ENCODE measurements at regions not wholly inside any gene's neighbourhood (a gene's known extent, or its start where the extent isn't known, plus 50 kb on each side); places are given as distances from the start of the nearest gene placed in this dataset.

DNA sequence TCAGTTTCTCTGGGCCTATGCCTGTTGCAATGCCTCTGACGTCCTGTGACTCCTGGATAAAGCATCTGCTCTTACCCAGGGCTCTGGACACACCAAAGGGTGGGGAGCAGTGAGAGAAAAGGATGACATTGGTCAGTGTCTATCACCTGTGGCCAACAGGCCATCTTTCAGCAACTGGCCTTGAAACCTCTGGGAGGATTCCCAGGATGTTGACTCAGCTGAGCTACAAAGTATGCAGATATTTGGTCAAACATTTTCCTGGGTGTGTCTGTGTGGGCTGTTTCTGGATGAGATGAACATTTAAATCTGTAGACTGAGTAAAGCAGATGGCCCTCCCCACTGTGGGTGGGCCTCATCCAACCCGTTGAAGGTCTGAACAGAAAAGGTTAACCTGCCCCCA is 149.9 kb downstream of the SPATA19 start:
- no peak for DNase-seq (ENCODE audit: low read depth)

DNA sequence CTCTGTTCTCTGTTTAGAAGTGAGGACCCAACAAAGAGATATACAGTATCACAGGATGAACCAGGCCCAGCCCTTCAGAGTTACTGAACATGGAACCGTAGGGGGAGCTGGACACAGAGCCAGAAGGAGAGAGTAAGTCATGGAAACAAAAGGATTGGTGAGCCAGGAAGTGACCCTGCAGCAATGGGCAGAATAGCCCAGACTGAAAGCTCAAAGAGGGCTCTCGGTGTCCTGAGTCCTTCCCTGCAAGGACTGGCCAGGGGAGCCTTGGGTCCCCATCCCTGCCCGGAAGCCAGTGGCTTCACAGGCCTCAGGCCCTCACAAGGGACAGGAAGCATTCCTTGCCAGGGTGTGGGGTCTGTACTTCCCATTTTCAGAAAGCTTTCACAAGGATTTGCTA is 150.6 kb downstream of the SPATA19 start:
- DNase-seq (ENCODE audit: low read depth), result no peak

DNA sequence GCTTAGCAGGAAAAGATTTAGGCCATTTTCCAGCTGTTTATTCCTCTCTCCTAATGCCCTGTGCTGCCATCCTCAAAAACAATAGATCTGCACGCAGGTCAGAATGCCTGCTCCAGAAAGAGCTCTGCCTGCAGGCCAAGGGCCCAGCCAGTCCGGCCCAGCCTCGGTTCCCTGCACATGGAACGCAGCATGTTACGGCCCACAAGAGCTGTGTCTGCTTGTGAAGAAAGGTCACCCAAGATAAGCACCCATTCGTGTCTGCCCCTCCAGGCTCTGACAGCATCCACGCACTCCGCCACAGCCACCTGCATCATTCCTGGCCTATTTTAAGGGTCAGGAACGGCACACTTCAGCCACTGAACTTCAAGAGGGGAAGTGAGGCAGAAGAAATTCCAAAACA is 152.2 kb downstream of the SPATA19 start:
- DNase-seq (ENCODE audit: low read depth), result no peak

DNA sequence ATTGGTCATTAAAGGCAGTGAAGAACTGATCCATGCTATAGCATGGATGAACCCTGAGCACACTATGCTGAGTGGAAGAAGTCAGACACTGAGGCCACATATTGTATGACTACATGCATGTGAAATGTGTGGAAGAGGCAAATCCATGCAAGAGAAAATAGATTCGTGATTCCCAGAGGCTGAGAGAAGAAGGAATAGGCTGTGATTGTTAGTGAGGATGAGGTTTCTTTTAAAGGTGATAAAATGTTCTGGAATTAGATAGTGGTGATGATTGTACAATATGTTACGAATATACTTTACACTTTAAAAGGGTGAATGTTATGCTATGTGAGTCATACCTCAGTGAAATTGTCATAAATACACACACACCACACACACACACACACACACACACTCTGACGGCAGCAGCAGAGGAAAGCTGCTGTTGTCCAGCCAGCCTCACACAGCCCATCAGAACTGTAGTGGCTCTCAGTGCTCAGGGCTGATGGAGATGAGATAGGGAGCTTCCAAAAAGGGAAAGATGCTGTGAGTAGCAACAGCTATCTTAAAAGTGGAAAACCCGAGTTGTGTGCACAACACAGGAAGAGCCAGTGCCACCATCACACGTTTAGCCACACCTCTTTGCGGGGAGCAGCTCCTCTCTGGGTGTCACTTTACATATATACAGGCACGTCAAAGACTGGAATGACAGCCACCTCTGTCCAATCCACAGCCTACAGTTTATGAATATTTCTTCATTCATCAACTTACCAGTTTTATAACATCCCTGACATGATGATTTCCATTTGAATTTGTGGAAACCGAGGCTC is 153.0 kb downstream of the SPATA19 start:
- no peak for DNase-seq (ENCODE audit: low read depth)

DNA sequence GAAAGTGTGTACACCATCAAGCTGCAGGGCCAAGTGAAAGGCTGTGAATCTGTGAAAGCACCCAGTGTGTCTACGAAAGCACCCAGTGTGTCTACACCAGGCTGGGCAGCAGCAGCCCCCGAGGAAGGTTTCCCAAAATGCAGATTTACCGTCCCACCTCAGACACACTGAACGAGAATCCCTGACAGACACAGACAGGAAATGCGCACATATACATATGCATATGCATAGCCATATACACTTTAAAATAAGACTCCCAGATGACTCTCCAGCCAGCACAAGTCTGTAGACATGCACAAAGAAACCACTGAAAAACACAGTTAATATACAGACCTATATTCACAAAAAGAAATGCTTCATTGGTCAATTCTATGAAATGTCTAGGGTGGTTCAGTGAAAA is 155.5 kb upstream of the OPCML start:
- DNase-seq (ENCODE audit: low read depth), result no peak

DNA sequence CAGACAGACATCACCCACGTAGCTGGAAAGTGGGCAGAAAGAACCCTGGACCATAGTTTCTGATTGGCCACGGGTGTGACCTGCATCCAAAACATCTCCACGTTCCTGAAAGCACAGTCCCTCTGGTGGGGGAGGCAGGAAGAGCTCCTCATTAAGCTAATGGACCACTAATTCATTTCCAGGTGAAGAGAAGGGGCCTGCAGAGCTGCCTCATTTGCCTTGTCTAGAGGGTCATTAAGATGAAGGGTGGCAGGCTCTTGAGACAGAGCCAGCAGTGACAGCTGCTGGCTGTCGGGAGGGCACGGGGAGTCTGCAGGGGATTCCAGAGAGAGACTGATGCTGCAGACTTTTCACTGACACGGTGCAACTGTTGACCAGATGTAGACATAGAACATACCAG is 149.6 kb upstream of the OPCML start:
- DNase-seq (ENCODE audit: low read depth), result no peak

DNA sequence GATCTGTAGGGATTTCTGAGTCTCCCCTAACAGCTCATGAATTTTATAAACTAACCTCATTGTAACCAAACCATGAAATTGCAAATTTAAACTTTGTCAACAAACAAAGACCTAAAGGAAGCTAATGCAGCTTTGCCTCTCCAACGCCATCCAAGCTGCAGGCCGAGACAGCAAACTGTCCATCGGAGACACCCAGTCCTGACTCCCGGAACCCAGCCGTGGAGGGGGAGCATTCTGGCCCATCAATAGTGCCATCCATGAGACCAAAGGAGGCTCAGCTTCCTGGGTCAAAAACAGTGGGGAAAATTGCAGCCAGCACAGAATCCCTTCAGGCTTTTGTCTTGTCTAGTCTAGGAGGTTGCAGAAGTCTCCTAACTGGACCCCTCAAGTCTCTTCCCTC is 147.6 kb upstream of the OPCML start:
- no peak for DNase-seq (ENCODE audit: low read depth)

DNA sequence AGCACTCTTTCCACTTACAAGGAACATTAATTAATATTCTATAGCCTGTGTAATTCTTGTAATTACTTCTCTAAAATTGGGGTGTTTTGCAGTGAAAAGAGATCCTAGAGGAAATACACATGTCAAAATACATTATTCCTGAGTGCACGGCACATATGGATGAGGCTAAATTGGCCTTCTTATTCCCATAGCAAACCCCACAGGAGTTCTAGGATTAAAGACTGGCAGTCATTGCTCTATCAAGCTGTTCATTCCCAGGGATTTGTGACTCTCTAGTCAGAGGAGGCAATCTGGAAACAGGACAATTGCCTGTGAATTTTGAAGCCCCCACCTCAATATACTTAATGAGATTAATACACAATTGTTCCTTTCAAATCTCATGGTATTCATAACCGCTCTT is 145.9 kb upstream of the OPCML start:
- no peak for DNase-seq (ENCODE audit: low read depth)

DNA sequence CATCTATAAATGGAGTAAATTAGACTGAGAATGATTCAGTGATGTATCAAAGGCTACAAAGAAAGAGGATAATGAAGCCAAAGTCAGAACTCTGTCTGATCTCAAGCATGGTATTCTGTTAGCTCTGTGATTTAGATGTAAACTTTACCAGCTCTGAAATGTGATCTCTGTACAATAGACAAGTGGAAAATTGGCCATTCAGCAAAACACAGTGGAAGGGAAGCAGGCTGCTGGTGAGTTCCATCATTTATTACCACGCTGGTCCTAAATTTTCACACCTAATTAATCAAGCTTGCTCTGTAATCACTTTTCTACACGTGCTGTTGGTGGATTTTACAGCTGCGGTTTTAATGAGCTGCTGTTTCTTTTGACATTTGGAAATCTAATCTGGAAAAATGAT is 145.1 kb upstream of the OPCML start:
- no peak for DNase-seq (ENCODE audit: low read depth)

DNA sequence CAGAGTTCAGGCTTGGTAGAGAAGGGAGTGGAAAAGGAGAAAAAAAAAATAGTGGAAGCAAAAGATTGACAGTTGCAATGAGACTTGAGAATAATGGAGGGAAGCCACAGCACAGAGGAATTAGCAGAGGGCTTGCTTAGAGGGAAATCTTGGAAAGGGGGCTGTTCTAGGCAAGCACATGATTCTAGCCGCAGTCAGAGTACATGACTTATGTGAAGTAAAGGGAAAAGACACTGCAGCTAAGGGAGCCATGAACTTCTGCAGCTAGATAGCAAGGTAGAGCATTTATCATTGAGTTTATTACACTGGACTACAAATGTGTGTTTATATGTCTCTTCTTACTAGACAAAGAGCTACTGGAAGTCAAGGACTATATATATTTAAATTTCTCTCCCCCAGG is 144.0 kb upstream of the OPCML start:
- DNase-seq (ENCODE audit: low read depth), result no peak

DNA sequence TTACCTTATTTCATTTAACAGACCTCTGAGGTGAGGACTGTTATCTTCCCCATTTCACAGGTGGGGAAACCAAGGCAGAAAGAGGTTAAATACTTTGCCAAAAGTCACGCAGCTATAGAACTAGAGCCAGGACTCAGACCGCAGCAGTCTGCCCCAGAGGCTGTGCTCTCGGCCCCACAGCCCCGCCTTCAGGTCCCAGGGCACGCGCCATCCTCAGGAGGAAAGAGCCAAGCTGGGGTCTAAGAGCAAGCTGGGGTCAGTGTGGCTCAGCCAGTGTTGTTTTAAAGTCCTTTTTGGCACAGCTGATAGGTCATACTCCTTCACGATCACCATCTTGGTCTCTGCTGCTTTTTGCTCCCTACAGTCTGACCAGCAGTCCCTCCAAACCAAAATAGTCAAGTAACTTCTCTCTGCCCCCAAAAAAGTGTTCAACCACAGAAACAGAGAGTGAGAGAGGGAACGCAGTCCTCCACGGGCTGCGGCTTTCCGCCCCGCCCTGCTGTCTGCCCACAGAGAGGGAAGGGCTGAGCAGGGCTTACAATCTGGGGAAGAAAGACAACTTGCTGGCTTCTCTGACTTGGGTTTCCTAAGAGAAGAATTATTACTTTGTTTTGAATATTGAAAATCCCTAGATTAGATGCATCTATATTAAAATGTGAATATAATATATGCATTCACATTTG is 137.2 kb upstream of the OPCML start:
- no peak for DNase-seq (ENCODE audit: low read depth)

DNA sequence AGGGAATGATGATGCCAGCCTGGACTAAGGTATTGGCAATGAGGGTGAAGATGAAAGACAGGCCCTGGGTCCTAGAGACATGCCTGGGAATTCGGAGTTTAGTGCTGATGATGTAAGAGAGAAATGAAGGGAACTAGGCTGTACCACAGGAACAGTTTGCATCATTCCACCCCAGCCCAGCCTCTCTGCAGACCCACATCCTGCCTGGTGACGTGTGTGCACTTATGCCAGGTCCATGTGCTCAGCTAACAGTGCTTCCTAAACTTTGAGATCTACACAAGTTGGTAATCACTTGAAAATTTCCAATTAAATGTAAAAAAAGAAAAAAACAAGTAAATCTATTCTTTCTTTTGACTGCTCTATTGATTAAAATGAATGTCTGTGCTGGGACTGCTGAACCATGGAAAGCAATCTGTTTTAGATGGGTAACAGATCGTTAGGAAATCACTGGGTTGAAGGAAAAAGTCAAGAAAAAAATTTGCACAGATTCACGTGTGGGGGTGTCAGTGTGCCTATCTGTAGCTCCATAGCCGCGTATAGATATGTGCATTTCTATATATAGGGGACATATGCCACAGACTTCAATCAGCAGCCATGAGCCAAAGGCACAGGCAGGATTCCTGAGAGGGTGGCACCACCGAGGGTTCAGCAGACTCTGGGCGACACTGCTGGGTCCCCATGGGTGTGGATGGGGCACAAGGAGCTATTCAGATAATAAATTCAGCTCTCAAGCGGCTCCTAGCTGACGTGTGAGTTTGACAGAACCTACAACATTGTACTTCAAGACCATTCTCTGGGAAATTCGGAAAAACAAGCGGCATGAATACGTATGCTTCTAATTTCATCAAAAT is 131.1 kb upstream of the OPCML start:
- DNase-seq (ENCODE audit: low read depth), result no peak

DNA sequence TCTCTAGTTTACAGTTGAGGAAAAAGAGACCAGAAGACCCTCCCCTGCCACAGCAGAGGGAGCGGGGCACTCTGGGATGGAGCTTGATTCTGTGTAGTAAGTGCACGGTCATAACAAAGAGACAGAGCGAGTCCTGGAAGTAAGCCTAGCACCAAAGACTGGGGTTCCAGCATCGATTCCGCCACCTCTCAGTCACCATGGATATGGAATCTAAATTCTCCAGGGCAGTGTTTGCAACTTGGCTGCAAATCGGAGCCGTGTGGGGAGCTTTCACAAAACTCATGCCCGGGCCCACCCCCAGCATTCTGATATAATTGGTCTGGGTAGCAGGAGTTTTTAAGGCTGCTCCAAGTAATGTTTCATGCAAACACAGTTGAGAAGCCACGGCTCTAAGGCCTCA is 129.5 kb upstream of the OPCML start:
- no peak for DNase-seq (ENCODE audit: low read depth)

DNA sequence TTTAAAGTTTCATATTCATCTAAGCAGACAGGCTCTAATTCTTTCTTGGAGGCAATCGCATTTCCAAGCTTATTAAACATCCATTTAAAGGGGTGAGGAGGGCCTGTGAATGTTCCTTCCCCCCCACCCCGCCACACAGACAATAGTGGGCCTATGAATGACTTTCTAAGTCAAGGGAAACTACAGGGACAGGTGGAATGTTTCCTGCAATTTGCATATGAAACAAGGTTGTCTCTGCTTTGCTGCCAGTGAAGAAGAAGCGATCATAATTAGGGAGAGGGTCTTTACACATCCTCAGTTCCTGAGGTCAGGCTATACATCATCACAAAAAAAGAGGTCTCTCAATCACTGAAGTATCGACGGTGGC is 127.9 kb upstream of the OPCML start:
- DNase-seq (ENCODE audit: low read depth), result no peak

DNA sequence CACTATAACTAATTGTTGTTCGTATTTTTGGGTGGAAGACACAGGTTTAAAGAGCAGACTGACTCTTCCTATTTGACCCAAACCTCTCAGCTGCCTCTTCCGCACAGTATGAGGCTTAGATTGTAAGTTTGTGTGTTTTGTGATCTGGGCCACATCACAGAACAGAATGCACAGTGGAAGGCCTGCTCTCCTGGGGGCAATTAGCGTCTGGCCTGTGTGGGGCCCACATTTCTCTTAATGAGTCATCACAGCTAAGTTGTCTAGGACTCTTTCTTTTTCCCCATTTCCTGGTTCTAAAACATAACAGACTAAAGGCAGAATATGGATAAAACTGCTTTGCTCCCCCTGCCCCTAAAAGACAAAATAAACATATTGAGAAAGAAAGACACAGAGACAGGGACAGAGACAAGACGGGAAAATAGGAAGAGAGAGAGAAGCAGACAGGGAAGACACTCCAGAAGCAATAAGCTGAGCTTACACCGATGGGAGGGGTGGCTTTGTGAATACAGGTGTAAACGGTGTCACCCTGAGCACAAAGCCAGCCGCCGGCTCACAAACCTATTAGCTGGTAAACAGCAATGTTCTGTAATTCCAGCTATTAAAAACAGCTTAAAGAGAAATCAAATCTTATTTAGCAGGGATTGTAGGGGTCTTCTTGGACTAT is 127.4 kb upstream of the OPCML start:
- no peak for DNase-seq (ENCODE audit: low read depth)

DNA sequence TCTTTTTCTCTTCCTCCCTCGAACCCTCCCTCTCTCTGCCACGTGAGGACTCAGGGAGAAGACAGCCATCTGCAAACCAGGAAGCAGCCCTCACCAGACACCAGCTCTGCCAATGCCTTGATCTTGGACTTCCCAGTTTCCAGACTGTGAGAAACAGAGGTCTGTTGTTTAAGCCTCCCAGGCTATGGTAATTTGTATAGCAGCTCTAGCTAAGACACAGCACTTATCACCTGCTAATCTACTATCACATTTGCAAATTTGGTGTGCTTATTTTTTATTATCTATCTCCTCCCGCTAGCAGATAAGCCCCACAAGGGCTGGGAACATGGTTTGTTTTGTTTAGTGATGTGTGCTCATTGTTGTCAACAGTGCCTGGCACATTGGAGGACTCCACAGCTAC is 124.8 kb upstream of the OPCML start:
- no peak for DNase-seq (ENCODE audit: low read depth)

DNA sequence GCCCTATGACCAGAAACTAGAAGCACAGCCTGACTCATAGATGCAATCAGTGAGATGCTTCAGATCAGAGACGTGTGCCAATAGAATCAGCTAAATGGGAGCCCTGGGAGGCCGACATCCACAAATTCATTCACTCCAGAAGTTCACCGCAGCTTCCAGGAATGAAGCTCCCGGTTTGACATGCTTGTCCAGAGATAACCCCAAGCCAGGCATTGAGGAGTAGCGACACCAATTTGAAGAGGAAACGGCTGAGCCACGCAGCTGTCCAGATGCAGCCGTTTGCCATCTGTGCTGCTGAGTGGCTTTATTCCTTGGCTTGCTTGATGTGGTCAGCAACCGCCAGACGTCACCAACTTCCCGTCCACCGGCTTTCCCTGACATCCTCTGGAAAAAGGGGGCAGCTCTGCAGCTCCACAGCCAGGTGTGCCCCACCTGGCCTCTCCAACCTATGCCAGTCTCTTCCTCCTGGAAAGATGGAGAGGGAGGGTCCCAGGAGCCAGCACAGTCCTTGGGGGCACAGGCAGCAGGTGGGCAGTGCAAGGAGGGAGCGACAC is 123.9 kb upstream of the OPCML start:
- no peak for DNase-seq (ENCODE audit: low read depth)

DNA sequence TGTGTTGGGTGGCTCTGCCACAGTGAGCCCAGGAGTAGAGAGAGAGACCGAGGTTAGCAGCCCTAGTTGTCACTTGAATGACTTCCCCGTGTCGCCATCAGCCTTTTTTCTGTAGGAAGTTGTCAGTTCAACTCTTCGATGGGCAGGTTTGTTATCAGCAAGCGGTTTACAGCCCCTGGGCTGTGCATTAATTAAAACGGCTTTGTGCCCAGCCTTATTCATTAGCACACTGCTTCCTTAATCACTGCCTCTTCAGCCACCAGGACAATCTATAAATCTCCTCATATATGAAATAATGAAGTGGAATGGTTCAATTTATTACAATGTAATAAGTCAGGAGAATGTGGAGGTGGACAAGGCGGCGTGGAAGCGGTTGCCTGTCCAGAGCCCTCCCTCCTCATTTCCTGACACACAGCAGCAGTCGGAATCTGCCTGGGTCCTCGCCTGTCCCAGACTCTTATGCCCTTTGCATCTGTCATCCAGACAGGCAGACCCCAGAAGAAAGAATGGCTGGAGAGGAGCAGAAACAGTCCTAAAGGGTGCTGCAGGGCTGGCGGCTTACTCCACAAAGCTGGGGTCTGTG is 122.4 kb upstream of the OPCML start:
- DNase-seq (ENCODE audit: low read depth), result no peak

DNA sequence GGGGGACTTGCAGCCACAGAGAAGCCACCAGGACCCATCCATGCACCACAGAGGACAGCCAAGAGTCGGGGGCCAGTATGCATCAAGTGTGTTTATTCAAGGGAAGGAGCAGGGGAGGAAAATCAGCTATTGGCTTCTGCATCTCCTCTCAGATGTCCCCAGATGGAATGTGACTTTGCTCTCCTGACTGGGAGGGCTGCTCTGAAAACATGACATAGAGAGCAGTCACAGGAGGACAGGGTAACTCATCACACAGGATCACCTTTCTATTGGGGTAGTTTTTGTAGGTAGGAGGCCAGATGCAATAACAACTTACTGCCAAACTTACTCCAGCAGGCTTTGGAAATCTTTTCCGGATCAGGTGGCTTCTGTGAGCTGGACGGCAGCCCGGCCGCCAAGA is 121.0 kb upstream of the OPCML start:
- no peak for DNase-seq (ENCODE audit: low read depth)

DNA sequence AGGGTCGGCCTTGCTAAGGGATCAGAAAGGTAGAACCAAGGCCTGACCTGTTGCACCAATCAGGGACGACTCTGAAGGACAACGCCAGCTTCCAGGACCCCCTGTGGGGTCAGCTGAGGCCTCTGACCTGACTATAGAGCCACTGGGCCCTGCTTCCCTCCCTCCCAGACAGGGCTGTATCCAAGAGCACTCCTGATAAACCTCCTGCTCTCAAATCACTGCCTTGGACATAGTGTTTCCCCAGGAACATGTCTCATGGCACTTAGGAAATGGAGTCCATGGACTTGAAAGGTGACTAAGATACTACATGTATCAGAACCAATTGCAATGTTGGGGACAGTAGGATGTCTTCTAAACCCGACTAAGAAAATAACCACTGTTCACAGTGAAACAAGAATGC is 117.8 kb upstream of the OPCML start:
- DNase-seq (ENCODE audit: low read depth), result no peak

DNA sequence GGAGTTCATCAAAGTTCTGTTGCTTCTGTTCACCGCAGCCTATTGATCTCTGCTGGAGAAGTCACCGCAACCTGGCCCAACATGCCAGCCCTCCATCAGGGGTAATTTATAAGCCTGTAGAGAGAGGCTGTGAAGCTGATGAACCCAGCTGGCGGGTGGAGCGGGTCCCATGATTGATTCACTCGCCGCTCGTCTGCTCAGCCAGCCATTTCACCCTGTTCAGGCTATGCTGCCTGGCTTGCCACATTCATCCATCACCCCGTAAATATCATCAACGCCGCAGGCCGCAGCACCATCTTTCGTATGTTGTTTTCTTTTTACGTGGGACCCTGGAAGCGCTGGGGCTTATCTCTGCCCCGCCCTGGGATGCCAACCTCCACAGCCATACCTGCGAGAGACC is 116.7 kb upstream of the OPCML start:
- DNase-seq (ENCODE audit: low read depth), result no peak

DNA sequence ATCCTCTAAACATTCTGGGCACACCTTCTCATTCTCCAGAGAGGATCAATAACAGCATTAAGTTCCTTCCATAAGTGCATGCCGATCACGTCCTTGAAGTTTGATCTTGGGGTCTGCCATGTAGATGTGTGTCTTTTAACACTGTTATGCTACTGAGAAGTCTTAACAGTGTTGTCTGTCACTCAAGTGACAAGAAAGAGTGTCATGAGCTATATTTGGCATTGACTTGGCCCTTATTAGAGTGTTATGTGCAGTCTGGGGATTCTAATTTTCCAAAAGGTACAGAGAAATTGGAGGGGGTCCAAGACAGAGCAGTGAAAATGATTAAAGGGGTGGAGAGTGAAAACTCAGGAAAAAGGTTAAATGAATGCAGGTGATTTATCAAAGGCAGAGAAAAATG is 107.1 kb upstream of the OPCML start:
- DNase-seq (ENCODE audit: low read depth), result no peak
